ENCODE measurements at regions not wholly inside any gene's neighbourhood (a gene's known extent, or its start where the extent isn't known, plus 50 kb on each side); places are given as distances from the start of the nearest gene placed in this dataset. TPM values are rescaled to one million over a fixed set of nuclear protein-coding genes. Genes with fewer than 3 reads are reported as not detected.

Small RNA genes in the stretch of these regions (small RNA-seq; reads per million reads assigned to genes)
- gene RNU7-13P (ENCODE audit: insufficient read depth) = not detected
